AG04450 (cell line): ENCODE measurements at regions not wholly inside any gene's neighbourhood (a gene's known extent, or its start where the extent isn't known, plus 50 kb on each side); places are given as distances from the start of the nearest gene placed in this dataset.
"Not testable (repeated sequence)": the region's sequence is repeated elsewhere in the genome, so short reads cannot be mapped to it uniquely, and the experiment has no call there.

Source experiments
- CTCF ChIA-PET: fragments of 300-600, 350-600 bp; formaldehyde crosslinking; extraction: SDS; loops from one replicate; lab custom pipeline; 2022; ENCODE audit warnings: antibody characterized with exemption, inconsistent platforms; lab: Charles Lee
- POLR2A ChIA-PET: fragments of 350-600 bp; formaldehyde crosslinking; extraction: SDS; loops from one replicate; lab custom pipeline; 2021; ENCODE audit warnings: antibody characterized with exemption, inconsistent platforms; lab: Yijun Ruan, JAX
- DNase-seq: peaks from one replicate; pipeline ENCODE4 v3.0.0-alpha.2; 2011; ENCODE audit warnings: low read depth, low spot score
- H3K27ac ChIP-seq: one replicate; pipeline ENCODE4 v1.5.1; 2012; ENCODE audit warnings: low read depth, low read length, control low read depth
- H3K27me3 ChIP-seq: one replicate; pipeline ENCODE4 v1.6.0; 2012; ENCODE audit warnings: low read length; ENCODE audit not compliant: control insufficient read depth, insufficient read depth
- H3K4me3 ChIP-seq: 2 replicates; pipeline ENCODE4 v1.5.1; 2011; ENCODE audit warnings: mild to moderate bottlenecking, low read depth, low read length, control low read depth
- H3K9me3 ChIP-seq: 2 replicates; pipeline ENCODE4 v1.5.1; 2012; ENCODE audit warnings: low read length; ENCODE audit not compliant: control insufficient read depth, insufficient read depth
- TF ChIP-seq, protein P1 (sequence below): IDR thresholded peaks from 2 replicates; pipeline ENCODE4 v1.5.1; 2011; ENCODE audit warnings: low read depth, low read length, control low read depth, inconsistent platforms

DNA sequence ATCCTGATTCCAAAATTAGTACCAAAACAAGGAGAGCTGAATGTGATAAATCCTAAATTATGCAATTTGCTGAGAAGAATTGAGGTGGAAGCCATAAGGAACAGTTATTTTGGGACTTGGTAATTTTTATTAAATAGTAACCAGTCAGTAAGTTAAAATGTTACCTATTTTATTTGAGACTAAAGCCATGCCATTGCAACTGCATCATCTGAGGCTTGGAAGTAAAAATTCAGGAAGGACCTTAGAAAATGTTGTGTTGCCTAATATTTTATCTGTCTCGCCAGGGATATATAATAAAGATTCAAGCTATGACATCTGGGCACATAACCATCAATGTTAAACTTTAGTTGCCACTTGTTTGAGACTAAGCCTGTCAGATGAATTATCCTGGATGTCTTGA is 341.3 kb upstream of the MAGEB16 start:
- no peaks in the 10 kb centered on the region for H3K27me3 ChIP-seq
- no peaks in the 10 kb centered on the region for H3K9me3 ChIP-seq
- H3K27ac ChIP-seq = no peak overlapping the region
- DNase-seq = no peak
- ChIA-PET POLR2A (no interaction called here), CTCF (no interaction called here)
- TF ChIP-seq, protein P1, sequence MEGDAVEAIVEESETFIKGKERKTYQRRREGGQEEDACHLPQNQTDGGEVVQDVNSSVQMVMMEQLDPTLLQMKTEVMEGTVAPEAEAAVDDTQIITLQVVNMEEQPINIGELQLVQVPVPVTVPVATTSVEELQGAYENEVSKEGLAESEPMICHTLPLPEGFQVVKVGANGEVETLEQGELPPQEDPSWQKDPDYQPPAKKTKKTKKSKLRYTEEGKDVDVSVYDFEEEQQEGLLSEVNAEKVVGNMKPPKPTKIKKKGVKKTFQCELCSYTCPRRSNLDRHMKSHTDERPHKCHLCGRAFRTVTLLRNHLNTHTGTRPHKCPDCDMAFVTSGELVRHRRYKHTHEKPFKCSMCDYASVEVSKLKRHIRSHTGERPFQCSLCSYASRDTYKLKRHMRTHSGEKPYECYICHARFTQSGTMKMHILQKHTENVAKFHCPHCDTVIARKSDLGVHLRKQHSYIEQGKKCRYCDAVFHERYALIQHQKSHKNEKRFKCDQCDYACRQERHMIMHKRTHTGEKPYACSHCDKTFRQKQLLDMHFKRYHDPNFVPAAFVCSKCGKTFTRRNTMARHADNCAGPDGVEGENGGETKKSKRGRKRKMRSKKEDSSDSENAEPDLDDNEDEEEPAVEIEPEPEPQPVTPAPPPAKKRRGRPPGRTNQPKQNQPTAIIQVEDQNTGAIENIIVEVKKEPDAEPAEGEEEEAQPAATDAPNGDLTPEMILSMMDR = no peak
- H3K4me3 ChIP-seq = no peak overlapping the region

- TF ChIP-seq, protein P1 = no peak
- Histone ChIP-seq H3K27me3 (no peaks in the 10 kb centered on the region), H3K9me3 (no peaks in the 10 kb centered on the region), H3K27ac (no peak overlapping the region), H3K4me3 (no peak overlapping the region)
- ChIA-PET POLR2A (no interaction called here), CTCF (no interaction called here)
- DNase-seq = no peak
Measured at GRCh38 chrX:35458142-35458541, 340.0 kb upstream of the MAGEB16 start.

DNA sequence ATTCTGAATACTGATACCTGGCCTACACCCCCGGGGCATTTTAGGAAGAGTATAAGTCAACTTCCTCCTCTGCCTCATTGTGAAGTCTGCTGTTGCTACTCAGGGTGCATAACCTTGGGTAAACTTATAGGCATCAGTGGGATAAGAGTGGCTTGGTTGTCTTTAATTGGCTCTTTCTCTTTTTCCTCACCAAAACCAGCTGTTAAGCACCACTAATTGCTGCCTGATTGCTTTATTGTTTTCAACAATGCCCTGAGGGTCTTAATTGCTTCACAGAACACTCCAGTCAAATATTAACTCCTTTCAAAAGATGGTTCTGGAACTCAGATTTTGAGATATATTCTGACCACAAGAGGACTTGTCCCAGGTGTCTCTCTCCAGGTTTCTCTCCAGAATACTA is 337.0 kb upstream of the MAGEB16 start:
- ChIA-PET CTCF (no interaction called here), POLR2A (no interaction called here)
- TF ChIP-seq, protein P1 = no peak
- Histone ChIP-seq H3K27ac (no peak overlapping the region), H3K27me3 (no peaks in the 10 kb centered on the region), H3K4me3 (no peak overlapping the region), H3K9me3 (no peaks in the 10 kb centered on the region)
- no peak for DNase-seq

DNA sequence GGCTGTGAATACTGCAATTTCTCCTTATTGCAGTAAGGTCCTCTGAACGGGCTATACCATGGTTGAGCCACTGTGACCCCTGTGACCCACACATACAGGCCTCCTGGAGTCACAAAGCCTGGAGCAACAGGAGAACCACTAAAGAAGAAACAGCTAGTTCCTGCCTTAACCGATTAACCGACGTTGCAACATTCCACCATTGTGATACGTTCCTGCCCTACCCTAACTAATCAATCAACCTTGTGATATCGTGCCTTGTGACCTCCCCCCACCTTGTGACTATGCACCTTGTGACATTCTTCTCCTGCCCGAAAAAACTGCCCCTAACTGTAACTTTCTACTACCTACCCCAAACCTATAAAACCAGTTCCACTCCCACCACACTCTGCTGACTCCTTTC is 301.5 kb upstream of the MAGEB16 start:
- DNase-seq, POLR2A ChIA-PET, H3K4me3 ChIP-seq, CTCF ChIA-PET, H3K27me3 ChIP-seq, H3K9me3 ChIP-seq, H3K27ac ChIP-seq: not testable (repeated sequence)

DNA sequence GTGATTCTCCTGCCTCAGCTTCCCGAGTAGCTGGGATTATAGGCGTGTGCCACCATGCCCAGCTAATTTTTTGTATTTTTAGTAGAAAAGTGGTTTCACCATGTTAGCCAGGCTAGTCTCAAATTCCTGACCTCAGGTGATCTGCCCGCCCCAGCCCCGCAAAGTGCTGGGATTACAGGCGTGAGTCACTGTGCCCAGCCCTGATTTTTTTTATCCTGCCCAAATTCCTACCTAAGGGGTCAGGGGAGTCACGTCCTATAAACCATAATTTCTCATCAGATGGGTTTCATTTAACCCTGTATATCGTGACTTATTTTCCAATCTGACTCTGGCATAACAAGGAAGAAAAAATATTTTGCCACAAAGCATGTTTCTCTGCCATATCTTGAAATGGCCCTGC is 300.7 kb upstream of the MAGEB16 start:
- H3K27ac ChIP-seq, H3K9me3 ChIP-seq, DNase-seq, H3K4me3 ChIP-seq, H3K27me3 ChIP-seq, CTCF ChIA-PET, POLR2A ChIA-PET: not testable (repeated sequence)

DNA sequence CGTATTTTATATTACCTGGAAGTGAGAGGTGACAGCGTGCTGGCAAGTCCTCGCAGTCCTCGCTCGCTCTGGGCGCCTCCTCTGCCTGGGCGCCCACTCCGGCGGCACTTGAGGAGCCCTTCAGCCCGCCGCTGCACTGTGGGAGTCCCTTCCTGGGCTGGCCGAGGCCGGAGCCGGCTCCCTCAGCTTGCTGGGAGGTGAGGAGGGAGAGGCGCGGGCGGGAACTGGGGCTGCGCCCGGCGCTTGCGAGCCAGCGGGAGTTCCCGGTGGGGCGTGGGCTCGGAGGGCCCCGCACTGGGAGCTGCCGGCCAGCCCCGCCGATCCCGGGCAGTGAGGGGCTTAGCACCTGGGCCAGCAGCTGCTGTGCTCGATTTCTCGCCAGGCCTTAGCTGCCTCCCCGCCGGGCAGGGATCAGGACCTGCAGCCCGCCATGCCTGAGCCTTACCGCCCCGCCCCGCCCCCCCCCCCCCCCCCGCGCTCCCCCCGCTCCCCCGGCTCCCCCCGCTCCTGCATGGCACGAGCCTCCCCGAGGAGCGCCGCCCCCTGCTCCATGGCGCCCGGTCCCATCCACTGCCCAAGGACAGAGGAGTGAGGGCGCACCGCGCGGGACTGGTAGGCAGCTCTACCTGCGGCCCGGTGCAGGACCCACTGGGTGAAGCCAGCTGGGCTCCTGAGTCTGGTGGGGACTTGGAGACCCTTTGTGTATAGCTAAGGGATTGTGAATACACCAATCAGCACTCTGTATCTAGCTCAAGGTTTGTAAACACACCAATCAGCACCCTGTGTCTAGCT is 298.9 kb upstream of the MAGEB16 start:
- Histone ChIP-seq H3K27ac (no peak overlapping the region), H3K4me3 (no peak overlapping the region), H3K9me3 (peaks cover 3% of the 10 kb centered on the region; the same call in 1 of the 2 replicates), H3K27me3 (no peaks in the 10 kb centered on the region)
- POLR2A ChIA-PET = no interaction called here
- no peak for DNase-seq
- TF ChIP-seq, protein P1 = no peak
- CTCF ChIA-PET = no interaction called here
